HK-2 (cell line): ENCODE measurements at regions not wholly inside any gene's neighbourhood (a gene's known extent, or its start where the extent isn't known, plus 50 kb on each side); places are given as distances from the start of the nearest gene placed in this dataset.

Experiments used
- DNase-seq: peaks from one replicate; pipeline ENCODE4 v3.0.0-alpha.2; 2018; ENCODE audit not compliant: unreplicated experiment

- no peak for DNase-seq
Observed at GRCh38 chr10:126783806-126784557, 113.5 kb upstream of the C10orf90 start.

GRCh38 chr10:126787201-126787600 lies 116.7 kb upstream of the C10orf90 start:
- no peak for DNase-seq

GRCh38 chr10:126795318-126795717 lies 109.9 kb upstream of the DOCK1 start:
- DNase-seq, result no peak

- DNase-seq, result no peak
Observed at GRCh38 chr10:126798649-126799048, 106.6 kb upstream of the DOCK1 start.

GRCh38 chr10:126803394-126803793 lies 101.8 kb upstream of the DOCK1 start:
- no peak for DNase-seq

GRCh38 chr10:126804396-126804795 lies 100.8 kb upstream of the DOCK1 start:
- DNase-seq, result no peak

- no peak for DNase-seq
Observed at GRCh38 chr10:126806498-126806897, 98.7 kb upstream of the DOCK1 start.

- no peak for DNase-seq
Observed at GRCh38 chr10:126806991-126807702, 98.1 kb upstream of the DOCK1 start.

- DNase-seq, result no peak
Observed at GRCh38 chr10:126808103-126808502, 97.1 kb upstream of the DOCK1 start.

GRCh38 chr10:126813432-126813831 lies 91.8 kb upstream of the DOCK1 start:
- DNase-seq, result no peak

GRCh38 chr10:126833542-126833941 lies 71.7 kb upstream of the DOCK1 start:
- DNase-seq, result no peak

GRCh38 chr10:126836009-126836408 lies 69.2 kb upstream of the DOCK1 start:
- no peak for DNase-seq

- DNase-seq, result no peak
Observed at GRCh38 chr10:126838316-126838715, 66.9 kb upstream of the DOCK1 start.

GRCh38 chr10:126839094-126839761 lies 66.0 kb upstream of the DOCK1 start:
- DNase-seq, result no peak

GRCh38 chr10:126840576-126841135 lies 64.6 kb upstream of the DOCK1 start:
- no peak for DNase-seq

- no peak for DNase-seq
Observed at GRCh38 chr10:126841341-126841895, 63.8 kb upstream of the DOCK1 start.

GRCh38 chr10:126842356-126842755 lies 62.9 kb upstream of the DOCK1 start:
- no peak for DNase-seq

GRCh38 chr10:126842836-126843235 lies 62.4 kb upstream of the DOCK1 start:
- no peak for DNase-seq

GRCh38 chr10:126843299-126843934 lies 61.8 kb upstream of the DOCK1 start:
- no peak for DNase-seq

GRCh38 chr10:126844406-126844805 lies 60.8 kb upstream of the DOCK1 start:
- peak; percentile 21 for DNase-seq

GRCh38 chr10:126846469-126846868 lies 58.8 kb upstream of the DOCK1 start:
- DNase-seq, result no peak

GRCh38 chr10:126846959-126847358 lies 58.3 kb upstream of the DOCK1 start:
- no peak for DNase-seq
